ENCODE measurements at regions not wholly inside any gene's neighbourhood (a gene's known extent, or its start where the extent isn't known, plus 50 kb on each side); places are given as distances from the start of the nearest gene placed in this dataset.

DNA sequence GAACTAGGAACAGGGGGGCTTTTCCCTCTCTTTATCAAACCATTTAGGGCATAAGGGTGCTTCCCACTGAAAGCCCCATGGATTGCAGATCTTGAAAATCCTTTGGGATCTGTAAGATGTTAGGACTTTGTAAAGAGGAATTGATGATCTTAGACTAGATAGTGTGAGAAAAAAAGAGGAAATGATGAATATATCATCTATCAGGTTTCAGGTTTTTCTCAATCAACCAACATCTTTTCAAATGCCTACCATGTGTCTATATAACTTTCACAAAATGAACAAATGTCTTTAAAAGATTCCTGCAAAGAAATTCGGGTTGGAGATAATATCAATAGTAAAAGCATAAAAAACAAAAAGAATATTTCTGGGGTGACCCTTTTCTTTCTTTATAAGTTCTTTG, 50.1 kb downstream of the KCNC4 start:
- no peaks in the 10 kb centered on the region for H3K4me1 Mint-ChIP-seq (ENCODE audit: unreplicated experiment)
- TF ChIP-seq, protein P1, sequence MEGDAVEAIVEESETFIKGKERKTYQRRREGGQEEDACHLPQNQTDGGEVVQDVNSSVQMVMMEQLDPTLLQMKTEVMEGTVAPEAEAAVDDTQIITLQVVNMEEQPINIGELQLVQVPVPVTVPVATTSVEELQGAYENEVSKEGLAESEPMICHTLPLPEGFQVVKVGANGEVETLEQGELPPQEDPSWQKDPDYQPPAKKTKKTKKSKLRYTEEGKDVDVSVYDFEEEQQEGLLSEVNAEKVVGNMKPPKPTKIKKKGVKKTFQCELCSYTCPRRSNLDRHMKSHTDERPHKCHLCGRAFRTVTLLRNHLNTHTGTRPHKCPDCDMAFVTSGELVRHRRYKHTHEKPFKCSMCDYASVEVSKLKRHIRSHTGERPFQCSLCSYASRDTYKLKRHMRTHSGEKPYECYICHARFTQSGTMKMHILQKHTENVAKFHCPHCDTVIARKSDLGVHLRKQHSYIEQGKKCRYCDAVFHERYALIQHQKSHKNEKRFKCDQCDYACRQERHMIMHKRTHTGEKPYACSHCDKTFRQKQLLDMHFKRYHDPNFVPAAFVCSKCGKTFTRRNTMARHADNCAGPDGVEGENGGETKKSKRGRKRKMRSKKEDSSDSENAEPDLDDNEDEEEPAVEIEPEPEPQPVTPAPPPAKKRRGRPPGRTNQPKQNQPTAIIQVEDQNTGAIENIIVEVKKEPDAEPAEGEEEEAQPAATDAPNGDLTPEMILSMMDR (IDR thresholded peaks at IDR 0.05), result no peak
- peaks cover 57% of the 10 kb centered on the region for H3K27me3 Mint-ChIP-seq (ENCODE audit: unreplicated experiment)

DNA sequence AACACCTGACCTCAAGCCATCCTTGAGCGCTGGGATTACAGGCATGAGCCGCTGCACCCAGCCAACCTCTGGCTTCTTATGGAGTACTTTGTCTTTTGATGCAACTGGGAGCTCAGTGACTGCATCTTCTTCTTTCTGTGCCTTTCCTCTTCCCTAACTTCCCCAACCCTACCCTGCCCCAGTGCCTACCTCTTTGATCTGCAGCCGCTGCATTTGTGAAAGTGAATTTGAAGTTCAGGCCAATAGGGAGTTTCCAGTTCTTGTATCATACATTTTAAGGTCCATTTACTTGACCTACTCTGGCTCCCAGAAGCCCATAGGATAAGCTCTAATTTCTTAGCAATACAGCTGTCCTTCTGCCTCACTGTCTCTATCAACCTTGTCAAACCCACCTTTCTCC, 52.2 kb downstream of the KCNC4 start:
- Mint-ChIP-seq H3K4me1 (ENCODE audit: unreplicated experiment) (no peaks in the 10 kb centered on the region), H3K27ac (ENCODE audit: unreplicated experiment) (no peak overlapping the region), H3K9me3 (ENCODE audit: unreplicated experiment) (no peaks in the 10 kb centered on the region), H3K36me3 (ENCODE audit: unreplicated experiment) (no peaks in the 10 kb centered on the region), H3K4me3 (ENCODE audit: unreplicated experiment) (no peak overlapping the region), H3K27me3 (ENCODE audit: unreplicated experiment) (peaks cover 67% of the 10 kb centered on the region)
- DNase-seq (ENCODE audit: extremely low spot score, unreplicated experiment), result no peak
- TF ChIP-seq, protein P1 (IDR thresholded peaks at IDR 0.05), result no peak

More for the DNA sequence above, 50.1 kb downstream of the KCNC4 start:
- no peak overlapping the region for H3K4me3 Mint-ChIP-seq (ENCODE audit: unreplicated experiment)
- no peaks in the 10 kb centered on the region for H3K9me3 Mint-ChIP-seq (ENCODE audit: unreplicated experiment)
- no peaks in the 10 kb centered on the region for H3K36me3 Mint-ChIP-seq (ENCODE audit: unreplicated experiment)
- DNase-seq (ENCODE audit: extremely low spot score, unreplicated experiment), result no peak
- no peak overlapping the region for H3K27ac Mint-ChIP-seq (ENCODE audit: unreplicated experiment)

DNA sequence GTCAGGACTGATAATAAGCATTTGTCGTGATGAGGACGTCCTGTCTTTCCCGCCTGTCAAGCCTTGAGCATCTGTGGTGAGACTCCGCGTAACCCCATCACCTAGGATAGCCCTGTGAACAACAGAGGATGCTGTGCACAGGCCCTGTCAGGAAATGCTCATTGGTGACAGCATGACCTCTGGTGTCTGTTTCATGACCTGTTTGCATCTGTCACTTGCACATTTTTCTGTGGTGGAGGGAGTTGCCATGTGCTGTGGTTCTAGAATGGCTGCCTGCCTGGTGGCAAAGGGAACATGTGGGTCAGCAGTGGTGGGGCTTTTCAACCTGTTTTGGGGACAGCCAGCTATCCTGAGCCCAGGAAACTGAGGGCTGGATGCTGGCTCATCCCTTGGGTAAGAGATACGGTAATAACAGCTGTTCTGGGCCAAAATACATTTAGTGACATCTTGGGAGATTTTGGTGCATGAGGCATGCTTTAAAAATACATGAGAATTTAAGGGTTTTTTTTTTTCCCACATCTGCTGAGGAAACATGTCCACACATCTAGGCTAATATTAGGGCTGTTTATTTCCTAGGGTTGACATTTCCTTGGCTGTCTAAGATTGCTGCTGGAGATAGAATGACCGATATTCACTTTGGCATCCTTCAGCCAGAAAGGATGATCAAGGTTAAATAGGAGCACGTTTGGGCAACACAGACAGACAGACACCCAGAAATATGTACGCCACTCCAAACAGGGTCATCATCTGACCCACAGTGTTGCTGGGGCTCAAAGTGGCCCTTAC, 52.9 kb downstream of the KCNC4 start:
- TF ChIP-seq, protein P1 (IDR thresholded peaks at IDR 0.05), result no peak
- Mint-ChIP-seq H3K27ac (ENCODE audit: unreplicated experiment) (no peak overlapping the region), H3K9me3 (ENCODE audit: unreplicated experiment) (no peaks in the 10 kb centered on the region), H3K4me3 (ENCODE audit: unreplicated experiment) (no peak overlapping the region), H3K27me3 (ENCODE audit: unreplicated experiment) (peaks cover 72% of the 10 kb centered on the region), H3K4me1 (ENCODE audit: unreplicated experiment) (no peaks in the 10 kb centered on the region), H3K36me3 (ENCODE audit: unreplicated experiment) (no peaks in the 10 kb centered on the region)
- no peak for DNase-seq (ENCODE audit: extremely low spot score, unreplicated experiment)

DNA sequence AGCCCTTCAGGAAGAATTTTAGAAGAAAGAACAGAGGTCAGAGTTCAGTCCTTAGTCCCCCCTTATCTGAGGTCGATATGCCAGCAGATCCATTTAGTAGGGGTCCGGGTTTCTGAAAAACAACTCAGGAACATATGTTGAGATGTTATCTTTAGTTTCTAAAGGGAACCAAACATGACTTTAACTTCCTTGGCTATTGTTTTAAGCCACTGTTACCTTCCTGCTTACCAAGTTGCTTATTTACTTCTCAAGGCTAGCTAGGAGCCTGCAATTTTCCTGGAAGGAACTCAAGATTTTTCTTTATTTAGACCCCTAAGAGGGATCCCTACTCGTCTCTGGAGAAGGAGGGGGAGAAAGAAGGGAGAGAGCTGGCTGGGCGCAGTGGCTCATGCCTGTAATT, 54.3 kb downstream of the KCNC4 start:
- Mint-ChIP-seq H3K4me1 (ENCODE audit: unreplicated experiment) (no peaks in the 10 kb centered on the region), H3K27ac (ENCODE audit: unreplicated experiment) (no peak overlapping the region), H3K36me3 (ENCODE audit: unreplicated experiment) (no peaks in the 10 kb centered on the region), H3K4me3 (ENCODE audit: unreplicated experiment) (no peak overlapping the region), H3K9me3 (ENCODE audit: unreplicated experiment) (no peaks in the 10 kb centered on the region), H3K27me3 (ENCODE audit: unreplicated experiment) (peaks cover 67% of the 10 kb centered on the region)
- TF ChIP-seq, protein P1 (IDR thresholded peaks at IDR 0.05), result no peak
- DNase-seq (ENCODE audit: extremely low spot score, unreplicated experiment), result no peak

DNA sequence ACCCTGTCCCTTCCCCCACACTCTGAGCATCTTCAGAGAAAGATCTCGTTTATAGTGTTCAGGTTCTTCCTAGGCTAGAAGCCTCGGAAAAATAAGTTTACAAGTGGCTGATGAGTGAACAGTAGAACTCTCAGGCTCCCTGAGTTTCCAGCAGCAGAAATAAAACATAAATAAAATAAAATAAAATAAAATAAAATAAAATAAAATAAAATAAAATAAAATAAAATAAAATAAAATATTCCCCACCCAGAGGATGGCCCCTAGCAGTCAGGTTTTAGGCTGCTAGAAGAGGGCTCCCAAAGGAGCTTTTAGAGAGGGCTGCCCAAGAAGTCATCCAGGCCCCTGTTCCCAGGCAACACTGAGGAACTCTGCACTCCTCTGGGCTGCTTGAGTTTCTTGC, 55.1 kb downstream of the KCNC4 start:
- Mint-ChIP-seq H3K27me3 (ENCODE audit: unreplicated experiment) (peaks cover 67% of the 10 kb centered on the region), H3K4me1 (ENCODE audit: unreplicated experiment) (no peaks in the 10 kb centered on the region), H3K4me3 (ENCODE audit: unreplicated experiment) (no peak overlapping the region), H3K27ac (ENCODE audit: unreplicated experiment) (no peak overlapping the region), H3K36me3 (ENCODE audit: unreplicated experiment) (no peaks in the 10 kb centered on the region), H3K9me3 (ENCODE audit: unreplicated experiment) (no peaks in the 10 kb centered on the region)
- TF ChIP-seq, protein P1 (IDR thresholded peaks at IDR 0.05), result no peak
- DNase-seq (ENCODE audit: extremely low spot score, unreplicated experiment), result no peak

Data from osteocyte (in vitro differentiated cells).